Ovary (tissue), 3 donors: ENCODE measurements at regions not wholly inside any gene's neighbourhood (a gene's known extent, or its start where the extent isn't known, plus 50 kb on each side); places are given as distances from the start of the nearest gene placed in this dataset.

Experiments used
- POLR2A ChIP-seq: fragments of 450-650 bp; IDR thresholded peaks from one replicate; pipeline ENCODE4 v1.6.1; 2017; ENCODE audit warnings: antibody characterized with exemption, mild to moderate bottlenecking, moderate library complexity
- TF ChIP-seq, protein P1 (sequence below), 3 donors: fragments of 450-650 bp in 2 of 3; fragments of 200-600 bp in 1 of 3; IDR thresholded peaks; one replicate each; pipeline versions ENCODE4 v1.5.1 to v1.8.0; 2016 to 2022; ENCODE audit warnings: antibody characterized with exemption in 3 of 3, mild to moderate bottlenecking in 1 of 3
- donor health status: DM: no; HTN: no; CAD: no.

DNA sequence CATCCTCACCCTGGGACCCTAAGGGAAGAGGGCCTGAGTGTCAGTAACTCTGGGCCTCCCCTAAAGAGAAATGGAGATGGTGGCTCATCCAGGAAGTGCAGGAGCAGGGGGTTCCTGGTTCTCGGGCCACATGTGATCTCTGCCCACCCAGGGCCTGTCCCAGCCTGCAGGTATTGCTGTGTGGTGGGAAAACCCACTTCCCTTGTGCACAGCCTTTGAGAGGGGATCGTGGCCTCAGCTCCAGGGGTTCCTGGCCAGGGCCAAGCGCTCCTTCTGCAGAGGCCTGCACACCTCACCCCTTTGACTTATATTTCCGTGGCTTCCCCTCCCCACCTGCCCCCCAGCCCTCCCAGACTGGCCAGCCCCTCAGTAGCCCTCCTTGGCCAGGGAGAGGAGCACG lies 213.5 kb downstream of the OR4C45 start:
- TF ChIP-seq, protein P1, sequence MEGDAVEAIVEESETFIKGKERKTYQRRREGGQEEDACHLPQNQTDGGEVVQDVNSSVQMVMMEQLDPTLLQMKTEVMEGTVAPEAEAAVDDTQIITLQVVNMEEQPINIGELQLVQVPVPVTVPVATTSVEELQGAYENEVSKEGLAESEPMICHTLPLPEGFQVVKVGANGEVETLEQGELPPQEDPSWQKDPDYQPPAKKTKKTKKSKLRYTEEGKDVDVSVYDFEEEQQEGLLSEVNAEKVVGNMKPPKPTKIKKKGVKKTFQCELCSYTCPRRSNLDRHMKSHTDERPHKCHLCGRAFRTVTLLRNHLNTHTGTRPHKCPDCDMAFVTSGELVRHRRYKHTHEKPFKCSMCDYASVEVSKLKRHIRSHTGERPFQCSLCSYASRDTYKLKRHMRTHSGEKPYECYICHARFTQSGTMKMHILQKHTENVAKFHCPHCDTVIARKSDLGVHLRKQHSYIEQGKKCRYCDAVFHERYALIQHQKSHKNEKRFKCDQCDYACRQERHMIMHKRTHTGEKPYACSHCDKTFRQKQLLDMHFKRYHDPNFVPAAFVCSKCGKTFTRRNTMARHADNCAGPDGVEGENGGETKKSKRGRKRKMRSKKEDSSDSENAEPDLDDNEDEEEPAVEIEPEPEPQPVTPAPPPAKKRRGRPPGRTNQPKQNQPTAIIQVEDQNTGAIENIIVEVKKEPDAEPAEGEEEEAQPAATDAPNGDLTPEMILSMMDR (IDR thresholded peaks at IDR 0.05), result no peak
- no peak for TF ChIP-seq POLR2A
